DMS153 treated with DMSO at 0.1 percent for 48 hours (cell line): ENCODE measurements at regions not wholly inside any gene's neighbourhood (a gene's known extent, or its start where the extent isn't known, plus 50 kb on each side); places are given as distances from the start of the nearest gene placed in this dataset.

Source experiments
- DNase-seq: peaks from one replicate; lab custom pipeline; 2025; ENCODE audit not compliant: unreplicated experiment; lab: John Stamatoyannopoulos, UW

- DNase-seq, result no peak
These were observed 176.7 kb downstream of the SOX9 start for GRCh38 chr17:72297326-72298115.

GRCh38 chr17:72299100-72299499, 178.3 kb downstream of the SOX9 start:
- no peak for DNase-seq

DNA sequence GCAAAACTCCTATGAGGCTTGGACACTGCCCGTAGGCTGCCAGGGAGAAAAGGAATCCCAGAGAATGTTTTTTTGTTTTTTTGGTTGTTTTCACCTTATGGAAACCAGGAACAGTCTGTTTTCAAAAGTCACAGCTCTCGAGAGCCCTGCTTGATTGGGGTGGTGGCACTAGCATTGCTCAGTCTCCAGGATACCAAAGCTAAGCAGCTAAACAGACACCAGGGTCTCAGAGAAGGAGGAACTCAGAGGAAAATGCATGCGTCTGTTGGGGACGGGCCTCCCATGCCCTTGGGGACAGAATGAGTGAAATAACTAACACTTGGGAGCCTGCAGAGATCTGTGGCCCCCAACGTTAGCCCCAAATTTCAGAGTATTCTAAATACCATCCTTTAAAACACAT, 178.8 kb downstream of the SOX9 start:
- DNase-seq, result no peak

- DNase-seq, result no peak
These were observed 181.1 kb downstream of the SOX9 start for GRCh38 chr17:72301887-72302286.

- no peak for DNase-seq
These were observed 181.9 kb downstream of the SOX9 start for GRCh38 chr17:72302735-72303134.

DNA sequence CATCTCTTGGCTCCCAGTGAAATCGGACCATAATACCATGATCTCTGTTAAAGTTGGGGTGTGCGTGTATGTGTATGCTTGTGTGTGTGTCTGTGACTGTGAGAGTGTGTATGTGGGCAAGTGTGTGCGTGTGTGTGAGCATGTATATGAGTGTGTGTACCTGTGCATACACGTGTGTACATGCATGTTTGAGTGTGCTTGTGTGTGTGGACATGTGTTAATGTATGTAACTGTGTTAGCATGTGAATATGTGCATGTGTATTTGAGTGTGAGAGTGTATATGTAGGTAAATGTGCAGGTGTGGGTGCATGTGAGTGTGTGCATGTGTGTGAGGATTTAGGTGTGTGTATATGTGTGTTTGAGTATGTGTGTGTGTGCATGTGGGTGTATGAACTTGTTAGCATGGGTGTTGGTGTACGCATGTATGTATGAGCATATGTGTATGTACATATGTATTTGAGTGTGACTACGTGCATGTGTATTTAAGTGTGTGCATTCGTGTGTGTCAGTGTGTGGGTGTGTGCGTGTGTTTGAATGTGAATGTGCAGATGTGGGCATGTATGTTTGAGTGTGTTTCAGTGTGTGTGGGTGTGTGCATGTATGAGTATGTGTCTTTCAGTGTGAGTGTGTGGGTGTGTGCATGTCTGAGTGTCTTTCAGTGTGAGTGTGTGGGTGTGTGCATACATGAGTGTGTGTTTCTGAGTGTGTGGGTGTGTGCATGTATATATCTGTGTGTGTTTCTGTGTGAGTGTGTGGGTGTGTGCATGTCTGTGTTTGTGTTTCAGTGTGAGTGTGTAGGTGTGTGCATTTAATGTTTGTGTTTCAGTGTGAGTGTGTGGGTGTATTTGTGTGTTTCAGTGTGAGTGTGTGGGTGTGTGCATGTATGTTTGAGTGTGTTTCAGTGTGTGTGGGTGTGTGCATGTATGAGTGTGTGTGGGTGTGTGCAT, 183.2 kb downstream of the SOX9 start:
- DNase-seq, result no peak

DNA sequence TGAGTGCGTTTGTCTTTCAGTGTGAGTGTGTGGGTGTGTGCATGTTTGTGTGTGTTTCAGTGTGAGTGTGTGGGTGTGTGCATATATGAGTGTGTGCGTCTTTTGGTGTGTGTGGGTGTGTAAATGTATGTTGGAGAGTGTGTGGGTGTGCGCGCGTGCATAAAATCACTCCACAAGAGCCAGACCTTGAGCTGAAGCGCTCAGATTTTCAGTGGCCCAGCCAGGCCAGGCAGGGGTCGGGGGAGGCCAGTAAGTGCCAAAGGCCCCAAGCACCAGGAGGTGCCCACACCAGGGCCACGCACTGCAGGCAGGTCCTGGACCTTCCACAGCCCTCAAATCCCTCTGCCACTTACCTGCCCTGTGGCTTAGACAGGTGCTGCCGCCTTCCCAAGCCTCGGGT, 184.0 kb downstream of the SOX9 start:
- no peak for DNase-seq

GRCh38 chr17:72305472-72305871, 184.7 kb downstream of the SOX9 start:
- no peak for DNase-seq

- DNase-seq, result no peak
These were observed 185.2 kb downstream of the SOX9 start for GRCh38 chr17:72306037-72306436.

GRCh38 chr17:72307836-72308235, 187.0 kb downstream of the SOX9 start:
- DNase-seq, result no peak

GRCh38 chr17:72308744-72309385, 188.0 kb downstream of the SOX9 start:
- DNase-seq, result peak; percentile 51

DNA sequence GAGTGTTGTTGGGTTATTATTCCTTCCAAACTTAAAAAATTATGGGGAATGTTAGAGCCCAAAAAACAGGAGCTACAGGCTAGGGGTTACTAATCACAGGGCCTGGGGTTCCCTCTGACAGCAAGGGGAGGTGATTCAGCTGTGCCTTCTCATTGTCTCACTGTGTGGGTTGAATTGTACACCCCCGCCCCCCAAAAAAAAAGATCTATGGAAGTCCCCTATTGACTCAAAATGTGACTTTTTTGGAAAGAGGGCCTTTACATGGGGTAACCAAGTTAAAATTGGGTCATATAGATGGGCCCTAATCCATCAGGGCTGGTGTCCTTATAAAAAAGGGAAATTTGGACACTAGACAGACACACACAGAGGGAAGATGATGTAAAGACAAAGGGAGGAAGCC, 190.2 kb downstream of the SOX9 start:
- DNase-seq, result no peak

GRCh38 chr17:72315122-72315913, 194.5 kb downstream of the SOX9 start:
- DNase-seq, result no peak

- no peak for DNase-seq
These were observed 197.3 kb downstream of the SOX9 start for GRCh38 chr17:72318131-72318530.

DNA sequence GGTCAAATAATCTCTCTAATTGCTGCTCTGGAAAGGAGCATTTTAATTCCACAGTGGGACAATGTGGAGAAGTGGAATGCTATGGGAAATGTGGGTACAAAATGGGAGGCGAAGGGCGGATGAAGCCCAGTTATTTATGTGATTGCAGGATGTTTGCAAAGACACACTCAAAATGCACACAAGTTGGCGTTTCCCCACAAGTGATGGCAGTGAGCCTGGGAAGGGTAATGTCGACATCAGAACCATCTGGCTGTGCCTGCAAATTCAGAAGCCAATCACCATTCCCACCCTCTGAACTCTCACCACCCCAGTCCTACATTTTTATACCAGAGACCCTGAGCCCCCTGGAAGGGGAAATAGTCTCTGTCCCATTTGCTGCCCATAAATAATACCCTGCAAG, 201.1 kb downstream of the SOX9 start:
- DNase-seq, result no peak

DNA sequence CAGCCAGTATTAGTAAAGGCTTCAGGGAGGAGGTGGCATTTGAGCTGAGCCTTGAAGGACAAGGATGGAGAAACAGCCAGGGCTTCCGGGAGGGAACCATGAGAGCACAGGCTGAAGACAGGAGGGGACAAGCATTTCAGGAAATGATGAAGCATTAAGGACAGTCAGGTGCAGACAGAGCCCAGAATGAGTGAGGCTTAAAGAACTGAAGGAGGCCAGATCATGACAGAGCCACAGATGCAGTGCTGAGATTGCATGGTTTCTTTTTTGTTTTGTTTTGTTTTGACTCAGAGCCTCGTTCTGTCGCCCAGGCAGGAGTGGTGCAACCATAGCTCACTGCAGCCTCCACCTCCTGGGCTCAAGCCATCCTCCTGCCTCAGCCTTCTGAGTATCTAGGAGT, 211.5 kb downstream of the SOX9 start:
- no peak for DNase-seq

GRCh38 chr17:72333570-72333969, 212.8 kb downstream of the SOX9 start:
- no peak for DNase-seq

DNA sequence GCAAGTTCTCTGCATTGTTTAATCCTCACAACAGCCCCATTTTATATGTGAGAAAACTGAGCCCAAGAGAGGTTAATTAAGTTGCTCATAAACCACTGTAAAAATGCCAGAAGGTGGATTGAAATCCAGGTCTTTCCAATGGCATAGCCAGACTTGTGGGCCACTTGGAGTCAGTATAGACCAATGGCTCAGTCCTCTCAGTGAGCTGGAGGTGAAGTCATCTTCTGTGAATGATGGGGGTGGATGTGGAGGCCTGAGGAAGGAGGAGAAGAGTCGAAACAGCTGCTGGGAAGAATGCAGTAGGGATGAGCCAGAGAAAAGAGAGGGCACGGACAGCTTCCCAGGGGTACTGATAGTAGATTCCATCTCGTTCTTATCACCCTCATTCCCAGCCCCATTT, 213.4 kb downstream of the SOX9 start:
- DNase-seq, result no peak

DNA sequence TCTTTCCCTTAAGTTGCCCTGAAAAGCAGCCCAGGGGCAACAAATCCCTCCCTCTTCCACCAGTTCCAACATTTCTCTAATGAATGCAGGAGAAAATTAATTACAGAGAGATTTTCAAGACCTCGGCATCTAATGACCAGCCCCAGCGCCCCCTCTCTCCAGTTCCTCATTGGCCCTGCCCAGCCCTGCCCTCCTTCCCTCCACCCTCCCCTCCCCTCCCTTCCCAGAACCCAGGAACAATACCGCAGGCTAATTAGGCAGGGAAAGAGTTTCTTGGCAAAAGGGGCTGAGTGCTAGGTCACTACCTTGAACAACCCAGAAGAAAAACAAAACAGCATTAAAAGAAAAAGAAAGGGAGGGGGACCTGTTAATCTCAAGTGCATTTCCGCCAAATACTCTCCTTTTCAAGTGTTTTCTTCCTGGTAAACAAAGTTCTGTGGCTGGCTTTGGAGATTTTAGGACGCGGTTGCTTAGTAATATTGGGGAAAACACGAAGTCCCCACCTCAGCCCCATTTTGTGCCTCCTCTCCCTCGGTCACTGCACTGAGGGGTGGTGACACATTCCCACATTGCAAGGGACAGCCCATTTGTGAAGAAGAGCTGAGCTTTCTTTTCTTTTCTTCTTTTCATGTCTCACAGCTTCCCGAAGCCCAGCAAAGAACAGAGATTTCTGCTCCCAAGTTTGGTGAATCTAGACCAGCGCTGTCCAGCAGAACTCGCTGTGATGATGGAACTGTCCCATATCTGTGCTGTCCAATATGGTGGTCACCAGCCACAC, 215.4 kb downstream of the SOX9 start:
- DNase-seq, result no peak

DNA sequence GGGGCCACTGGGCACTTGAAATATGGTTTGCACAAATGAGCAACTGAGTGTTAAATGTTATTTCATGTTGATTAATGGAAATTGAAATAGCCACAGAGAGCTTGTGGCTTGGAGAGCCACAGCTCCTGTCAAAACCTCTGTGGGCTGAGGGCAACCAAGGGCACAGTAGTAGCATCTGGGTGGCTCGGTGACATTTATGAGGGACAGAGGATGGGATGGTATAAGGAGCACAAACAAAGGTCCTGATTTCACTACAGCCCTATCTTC, 215.9 kb downstream of the SOX9 start:
- DNase-seq, result no peak
